Skeletal muscle tissue (tissue), 3 donors: ENCODE measurements at regions not wholly inside any gene's neighbourhood (a gene's known extent, or its start where the extent isn't known, plus 50 kb on each side); places are given as distances from the start of the nearest gene placed in this dataset.

Experiments
- H3K27ac ChIP-seq: one replicate; pipeline ENCODE4 v1.7.0; 2013; ENCODE audit warnings: mild to moderate bottlenecking, low read depth, low read length, inconsistent platforms
- H3K27me3 ChIP-seq, 3 donors: one replicate each; pipeline ENCODE4 v1.7.0; 2013; ENCODE audit warnings: low read length in 3 of 3; ENCODE audit not compliant: control insufficient read depth in 3 of 3, insufficient read depth in 3 of 3
- H3K36me3 ChIP-seq, 3 donors: one replicate each; pipeline ENCODE4 v1.7.0; 2013; ENCODE audit warnings: low read length in 3 of 3; ENCODE audit not compliant: control insufficient read depth in 3 of 3, insufficient read depth in 3 of 3
- H3K4me1 ChIP-seq, 3 donors: one replicate each; pipeline ENCODE4 v1.7.0; 2013; ENCODE audit warnings: low read length in 3 of 3, mild to moderate bottlenecking in 3 of 3; ENCODE audit not compliant: control insufficient read depth in 3 of 3, insufficient read depth in 3 of 3
- H3K4me3 ChIP-seq, 3 donors: one replicate each; pipeline ENCODE4 v1.7.0; 2013; ENCODE audit warnings: low read length in 3 of 3
- H3K9ac ChIP-seq, 3 donors: one replicate each; pipeline ENCODE4 v1.7.0; 2013; ENCODE audit warnings: low read length in 3 of 3, mild to moderate bottlenecking in 3 of 3, moderate library complexity in 2 of 3, low read depth in 1 of 3
- H3K9me3 ChIP-seq, 3 donors: one replicate each; pipeline ENCODE4 v1.7.0; 2013; ENCODE audit warnings: low read length in 3 of 3; ENCODE audit not compliant: control insufficient read depth in 3 of 3
- donor health status: Osteomylitis.

DNA sequence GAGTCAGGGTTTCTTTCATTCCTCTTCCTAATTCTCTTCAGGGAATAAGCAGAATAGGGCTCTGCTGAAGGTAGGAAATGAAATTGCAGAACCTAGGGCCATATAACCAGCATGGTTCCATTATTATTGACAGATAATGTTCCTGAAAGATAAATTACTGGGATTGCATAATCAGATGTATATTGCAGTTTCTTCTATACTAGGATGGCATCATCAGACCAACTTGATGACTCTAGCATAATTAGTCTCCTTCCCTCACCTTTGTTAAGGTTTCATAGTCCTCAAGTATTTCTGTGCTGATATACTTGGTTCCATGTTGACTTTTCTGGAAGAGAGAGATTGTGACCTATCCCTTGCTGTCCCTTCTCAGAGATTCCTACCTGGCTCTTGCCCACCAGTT, 492.3 kb upstream of the LCORL start:
- Histone ChIP-seq H3K27ac (no peak overlapping the region), H3K4me1 (no peaks in the 10 kb centered on the region), H3K27me3 (no peaks in the 10 kb centered on the region), H3K9ac (no peak overlapping the region), H3K36me3 (no peaks in the 10 kb centered on the region), H3K4me3 (no peak overlapping the region), H3K9me3 (no peaks in the 10 kb centered on the region)

DNA sequence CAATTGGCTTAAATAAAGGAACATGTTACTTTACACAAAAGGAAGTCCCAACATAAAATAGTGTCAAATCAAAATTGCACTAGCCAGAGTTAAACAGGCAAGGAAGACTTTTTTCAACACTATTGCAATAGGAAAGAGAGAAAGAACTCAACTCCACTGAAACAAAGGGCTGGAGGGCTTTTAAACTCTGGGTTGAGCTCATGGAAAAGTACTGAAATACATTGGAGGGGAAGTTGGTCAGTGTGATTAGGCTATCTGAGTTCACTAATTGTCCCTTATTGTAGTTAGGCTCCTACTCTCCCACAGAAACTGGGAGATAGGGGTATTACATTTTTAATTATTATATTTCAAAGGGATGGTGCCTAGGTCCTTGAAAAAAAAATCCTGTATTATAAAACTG, 491.2 kb upstream of the LCORL start:
- no peak overlapping the region for H3K9ac ChIP-seq
- H3K27me3 ChIP-seq, result no peaks in the 10 kb centered on the region
- no peaks in the 10 kb centered on the region for H3K4me1 ChIP-seq
- no peak overlapping the region for H3K4me3 ChIP-seq
- H3K27ac ChIP-seq, result no peak overlapping the region
- H3K9me3 ChIP-seq, result no peaks in the 10 kb centered on the region
- H3K36me3 ChIP-seq, result no peaks in the 10 kb centered on the region

DNA sequence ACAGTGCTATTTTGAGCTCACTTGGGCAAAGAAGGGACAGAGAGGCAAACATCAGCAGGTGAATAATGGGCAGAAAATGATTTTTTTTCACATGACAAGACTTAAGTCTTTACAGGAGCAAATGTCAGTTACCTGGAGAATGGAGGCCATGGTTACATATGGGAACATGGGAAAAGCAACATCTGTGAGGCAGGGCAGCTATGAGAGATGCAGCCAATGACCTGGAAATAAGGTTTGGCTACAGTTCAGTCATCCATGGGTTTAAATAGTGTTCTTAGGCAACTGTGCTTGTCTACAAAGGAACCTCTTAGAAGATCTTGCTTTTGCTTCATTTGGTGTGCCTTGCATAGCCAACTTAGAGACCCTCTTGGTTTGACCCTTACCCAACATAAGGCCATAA, 490.2 kb upstream of the LCORL start:
- no peaks in the 10 kb centered on the region for H3K9me3 ChIP-seq
- H3K9ac ChIP-seq, result no peak overlapping the region
- H3K4me3 ChIP-seq, result no peak overlapping the region
- no peaks in the 10 kb centered on the region for H3K36me3 ChIP-seq
- no peak overlapping the region for H3K27ac ChIP-seq
- no peaks in the 10 kb centered on the region for H3K4me1 ChIP-seq
- no peaks in the 10 kb centered on the region for H3K27me3 ChIP-seq

DNA sequence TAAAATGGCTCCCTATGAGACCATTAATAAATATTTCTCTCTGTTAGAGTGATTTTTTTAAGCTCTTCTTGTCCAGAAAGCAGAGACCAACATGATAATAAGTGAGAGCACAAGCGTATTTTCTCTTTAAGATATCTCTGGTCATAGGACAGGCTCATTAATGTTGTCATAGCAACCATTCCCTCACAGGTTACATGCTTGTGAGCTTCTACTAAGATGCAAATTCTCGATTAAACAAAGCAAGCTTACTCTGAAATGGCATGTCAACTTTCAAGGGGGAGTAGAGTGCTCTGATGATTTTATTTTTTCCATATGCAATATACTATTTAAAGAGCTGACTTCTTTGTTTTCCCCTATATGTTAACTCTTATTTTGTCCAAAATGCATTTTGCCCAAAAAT, 487.2 kb upstream of the LCORL start:
- Histone ChIP-seq H3K9me3 (no peaks in the 10 kb centered on the region), H3K36me3 (no peaks in the 10 kb centered on the region), H3K4me3 (no peak overlapping the region), H3K27me3 (no peaks in the 10 kb centered on the region), H3K27ac (no peak overlapping the region), H3K4me1 (no peaks in the 10 kb centered on the region), H3K9ac (no peak overlapping the region)

- Histone ChIP-seq H3K4me3 (no peak overlapping the region), H3K27ac (no peak overlapping the region), H3K9me3 (peaks cover 0 to 3% (median 0%) of the 10 kb centered on the region in 3 donors), H3K4me1 (no peaks in the 10 kb centered on the region), H3K9ac (no peak overlapping the region), H3K36me3 (no peaks in the 10 kb centered on the region), H3K27me3 (no peaks in the 10 kb centered on the region)
Measured at GRCh38 chr4:18480928-18481327, 459.4 kb upstream of the LCORL start.

DNA sequence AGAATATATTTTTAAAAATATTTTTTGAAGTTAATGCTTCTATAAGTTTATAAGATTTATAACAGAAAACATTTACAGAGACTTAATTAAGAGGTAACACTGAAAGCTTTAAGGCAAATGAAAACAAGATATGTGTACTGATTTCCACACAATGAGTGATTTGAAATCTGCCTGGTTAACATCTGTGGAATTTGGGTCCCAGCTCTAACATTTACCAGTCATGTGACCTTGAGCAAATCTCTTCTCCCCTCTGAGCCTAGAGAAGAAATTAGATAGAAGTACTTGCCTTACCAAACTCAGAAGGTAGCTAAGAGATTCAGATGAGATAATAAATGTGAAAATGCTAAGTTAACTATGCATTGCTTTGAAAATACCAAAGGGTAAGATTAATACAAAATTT, 458.8 kb upstream of the LCORL start:
- no peak overlapping the region for H3K27ac ChIP-seq
- H3K4me3 ChIP-seq, result no peak overlapping the region
- H3K27me3 ChIP-seq, result no peaks in the 10 kb centered on the region
- H3K4me1 ChIP-seq, result no peaks in the 10 kb centered on the region
- H3K9ac ChIP-seq, result no peak overlapping the region
- no peaks in the 10 kb centered on the region for H3K36me3 ChIP-seq
- H3K9me3 ChIP-seq, result peaks cover 0 to 2% (median 0%) of the 10 kb centered on the region in 3 donors

DNA sequence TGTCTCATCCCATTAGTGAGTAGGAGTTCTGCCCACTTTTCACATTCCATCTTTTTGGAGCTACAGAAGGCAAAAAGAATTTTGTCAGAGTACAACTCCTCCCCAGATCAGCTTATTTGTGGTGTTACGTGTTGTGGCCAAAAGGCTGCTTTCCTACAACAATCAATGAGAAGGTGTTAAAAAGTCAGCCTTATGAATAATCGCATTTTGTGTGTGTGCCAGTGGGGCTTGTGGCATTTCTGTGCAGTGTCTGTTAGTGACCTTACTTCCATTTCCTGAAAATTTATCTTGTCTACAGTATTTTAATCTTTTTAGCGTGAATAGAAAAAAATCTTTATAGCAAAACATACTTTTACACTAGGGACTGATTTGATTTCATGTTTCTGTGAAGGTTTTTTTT, 458.3 kb upstream of the LCORL start:
- Histone ChIP-seq H3K9me3 (no peaks in the 10 kb centered on the region), H3K9ac (no peak overlapping the region), H3K27me3 (no peaks in the 10 kb centered on the region), H3K27ac (no peak overlapping the region), H3K36me3 (no peaks in the 10 kb centered on the region), H3K4me3 (no peak overlapping the region), H3K4me1 (no peaks in the 10 kb centered on the region)

- Histone ChIP-seq H3K4me3 (no peak overlapping the region), H3K9ac (no peak overlapping the region), H3K36me3 (no peaks in the 10 kb centered on the region), H3K27me3 (no peaks in the 10 kb centered on the region), H3K27ac (no peak overlapping the region), H3K9me3 (no peaks in the 10 kb centered on the region), H3K4me1 (no peaks in the 10 kb centered on the region)
Measured at GRCh38 chr4:18463987-18464559, 442.5 kb upstream of the LCORL start.

GRCh38 chr4:18458465-18458864, 436.9 kb upstream of the LCORL start:
- H3K4me3 ChIP-seq, result no peak overlapping the region
- no peak overlapping the region for H3K27ac ChIP-seq
- no peaks in the 10 kb centered on the region for H3K27me3 ChIP-seq
- no peak overlapping the region for H3K9ac ChIP-seq
- H3K36me3 ChIP-seq, result no peaks in the 10 kb centered on the region
- no peaks in the 10 kb centered on the region for H3K9me3 ChIP-seq
- H3K4me1 ChIP-seq, result no peaks in the 10 kb centered on the region

DNA sequence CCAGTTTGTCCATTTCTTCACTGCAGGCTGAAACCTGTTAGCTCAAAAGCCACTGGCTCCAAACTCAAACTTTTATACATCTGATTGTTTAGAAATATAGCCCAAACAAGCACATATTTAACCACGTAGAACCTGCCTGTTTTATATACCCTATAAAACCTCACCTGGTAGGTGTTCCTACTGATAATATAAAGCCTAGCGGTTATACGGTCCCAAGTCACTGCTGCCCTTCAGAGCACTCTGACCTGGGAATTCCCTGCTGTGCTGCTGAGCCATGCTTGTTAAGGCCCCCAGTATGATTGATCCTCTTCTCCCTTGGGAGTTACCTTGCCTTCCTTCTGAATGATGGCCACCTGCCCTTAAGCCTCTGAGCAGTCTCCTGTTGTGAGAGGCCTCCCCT, 432.8 kb upstream of the LCORL start:
- no peaks in the 10 kb centered on the region for H3K36me3 ChIP-seq
- no peaks in the 10 kb centered on the region for H3K27me3 ChIP-seq
- H3K9ac ChIP-seq, result no peak overlapping the region
- no peak overlapping the region for H3K4me3 ChIP-seq
- no peaks in the 10 kb centered on the region for H3K4me1 ChIP-seq
- H3K27ac ChIP-seq, result no peak overlapping the region
- no peaks in the 10 kb centered on the region for H3K9me3 ChIP-seq

- Histone ChIP-seq H3K36me3 (no peaks in the 10 kb centered on the region), H3K4me3 (no peak overlapping the region), H3K9ac (no peak overlapping the region), H3K4me1 (no peaks in the 10 kb centered on the region), H3K27me3 (no peaks in the 10 kb centered on the region), H3K9me3 (no peaks in the 10 kb centered on the region), H3K27ac (no peak overlapping the region)
Measured at GRCh38 chr4:18445110-18445509, 423.6 kb upstream of the LCORL start.
